ENCODE measurements at regions not wholly inside any gene's neighbourhood (a gene's known extent, or its start where the extent isn't known, plus 50 kb on each side); places are given as distances from the start of the nearest gene placed in this dataset.

DNA sequence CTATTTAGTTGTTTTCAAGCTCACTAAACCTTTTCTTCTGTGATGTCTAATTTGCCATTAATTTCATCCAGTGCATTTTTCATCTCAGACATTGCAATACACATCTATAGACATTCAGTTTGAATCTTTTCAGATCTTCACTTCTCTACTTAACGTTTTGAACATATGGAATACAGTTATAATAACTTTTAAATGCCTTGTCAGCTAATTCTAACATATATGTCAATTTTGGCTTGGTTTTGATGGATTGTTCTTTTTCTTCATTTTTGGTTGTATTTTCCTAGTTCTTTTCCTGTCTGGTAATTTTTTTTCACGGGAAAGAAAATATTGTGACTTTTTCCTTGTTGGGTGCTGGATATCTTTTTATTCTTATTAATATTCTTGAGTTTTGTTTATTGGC, 215.3 kb downstream of the ATP23 start:
- POLR2A ChIA-PET (ENCODE audit: unreplicated experiment), result no interaction called here
- Histone ChIP-seq H3K27ac (ENCODE audit: insufficient read depth, low read length) (no peak overlapping the region), H3K18ac (ENCODE audit: low read depth, low read length) (no peak overlapping the region), H2BK15ac (ENCODE audit: low read depth, low read length) (no peak overlapping the region), H3K9me3 (ENCODE audit: control insufficient read depth, insufficient read depth, low read length) (no peaks in the 10 kb centered on the region), H3K4me1 (ENCODE audit: control insufficient read depth, insufficient read depth, low read length) (no peaks in the 10 kb centered on the region), H3K27me3 (ENCODE audit: control insufficient read depth, insufficient read depth, low read length) (peaks cover 5% of the 10 kb centered on the region; the same call in 1 of the 2 replicates), H3K9me1 (ENCODE audit: insufficient read depth, low read length) (no peaks in the 10 kb centered on the region), H4K5ac (ENCODE audit: low read depth, low read length) (no peak overlapping the region), H3K4ac (ENCODE audit: low read depth, low read length) (no peak overlapping the region), H2BK5ac (ENCODE audit: low read depth, low read length, poor library complexity, severe bottlenecking) (no peak overlapping the region), H4K8ac (ENCODE audit: low read depth in 2 of 2, low read length in 2 of 2) (no peak overlapping the region), H3K36me3 (ENCODE audit: control insufficient read depth, insufficient read depth, low read length) (no peaks in the 10 kb centered on the region), H3K56ac (ENCODE audit: extremely low read depth, insufficient read depth, low read length) (no peak overlapping the region), H3K79me1 (ENCODE audit: low read depth in 1 of 2, low read length in 2 of 2) (no peaks in the 10 kb centered on the region), H2BK20ac (ENCODE audit: low read depth, low read length) (no peak overlapping the region), H3K14ac (replicated peaks; ENCODE audit: low read depth, low read length) (no peak overlapping the region), H3K4me3 (ENCODE audit: insufficient read depth, low read depth, low read length) (no peak overlapping the region), H2AK9ac (replicated peaks; ENCODE audit: low read depth, low read length, poor library complexity) (no peak overlapping the region), H2BK120ac (ENCODE audit: low read depth, low read length) (no peak overlapping the region), H3K9ac (ENCODE audit: low read depth, low read length) (no peak overlapping the region), H4K91ac (ENCODE audit: insufficient read depth, low read depth, low read length) (no peak overlapping the region), H2AK5ac (ENCODE audit: low read depth, low read length) (no peak overlapping the region), H3K23ac (ENCODE audit: low read depth, low read length) (no peak overlapping the region), H3K4me2 (ENCODE audit: low read depth, low read length) (no peak overlapping the region), H4K20me1 (ENCODE audit: insufficient read depth, low read length) (no peaks in the 10 kb centered on the region), H2AFZ (replicated peaks; ENCODE audit: low read length, poor library complexity) (no peak overlapping the region)
- ATAC-seq (ENCODE audit: low read depth) (no peak), DNase-seq (no peak)
- in situ Hi-C loops (cut with MboI; ENCODE audit: low sequenced_read_pairs), result no loop called here
- intact Hi-C loops (cut with micrococcal nuclease), result no loop called here
- no TSS peak for BruUV-seq (replicated peaks)
- CTCF ChIA-PET, result no interaction called here
- dilution Hi-C loops (cut with HindIII; ENCODE audit: low sequenced_read_pairs, unreplicated experiment), result no loop called here
- WGBS, 2 experiments (ENCODE audit: extremely low coverage in 2 of 2, insufficient read length in 1 of 2), result no CpG with 5 or more reads among the region's 2 CpGs
- TF ChIP-seq CEBPB (IDR thresholded peaks at IDR 0.05; ENCODE audit: low read depth, low read length) (no peak), FOS (IDR thresholded peaks at IDR 0.05; ENCODE audit: low read depth, low read length) (no peak), NFE2L2 (IDR thresholded peaks at IDR 0.05; ENCODE audit: low read depth, low read length) (no peak), MAFK (IDR thresholded peaks at IDR 0.05; ENCODE audit: low read depth, low read length) (peak; percentile 94), BHLHE40 (IDR thresholded peaks at IDR 0.05; ENCODE audit: low read depth, low read length) (no peak), POLR2A (IDR thresholded peaks at IDR 0.05; ENCODE audit: low read depth, low read length) (no peak)
